ENCODE measurements at regions not wholly inside any gene's neighbourhood (a gene's known extent, or its start where the extent isn't known, plus 50 kb on each side); places are given as distances from the start of the nearest gene placed in this dataset.

GRCh38 chr7:155371331-155371883, 73.7 kb downstream of the INSIG1 start:
- H3K27ac ChIP-seq: no peak overlapping the region
- no peaks in the 10 kb centered on the region for H3K36me3 ChIP-seq
- peaks cover 77% of the 10 kb centered on the region for H3K27me3 ChIP-seq
- no peak overlapping the region for H3K4me3 ChIP-seq
- no peaks in the 10 kb centered on the region for H3K9me3 ChIP-seq
- no peak for TF ChIP-seq POLR2A (IDR thresholded peaks at IDR 0.05)
- no peak for TF ChIP-seq EP300 (IDR thresholded peaks at IDR 0.05)
- TF ChIP-seq POLR2AphosphoS5 (IDR thresholded peaks at IDR 0.05): no peak
- TF ChIP-seq CTCF (IDR thresholded peaks at IDR 0.05): no peak
- peak in 1 of 2 donors; percentile 60 for DNase-seq (ENCODE audit: low spot score in 2 of 2)
- WGBS: 25% methylated on average over 16 of the region's 21 CpGs
- peaks cover 41% of the 10 kb centered on the region for H3K4me1 ChIP-seq

GRCh38 chr7:155371884-155372781, 74.5 kb downstream of the INSIG1 start:
- H3K27ac ChIP-seq: no peak overlapping the region
- peaks cover 41% of the 10 kb centered on the region for H3K4me1 ChIP-seq
- DNase-seq (ENCODE audit: low spot score in 2 of 2): peak in 1 of 2 donors; percentile 75
- no peaks in the 10 kb centered on the region for H3K36me3 ChIP-seq
- H3K4me3 ChIP-seq: peak overlapping the region; percentile 43
- TF ChIP-seq CTCF (IDR thresholded peaks at IDR 0.05) (peak in 1 of 2 donors; percentile 24), POLR2AphosphoS5 (IDR thresholded peaks at IDR 0.05) (no peak)
- WGBS: 9% methylated on average over 32 of the region's 82 CpGs
- peaks cover 84% of the 10 kb centered on the region for H3K27me3 ChIP-seq
- no peaks in the 10 kb centered on the region for H3K9me3 ChIP-seq

- peak overlapping the region; percentile 43 for H3K4me3 ChIP-seq
Measured at GRCh38 chr7:155372782-155373358, 75.2 kb downstream of the INSIG1 start.

GRCh38 chr7:155373359-155374273, 75.9 kb downstream of the INSIG1 start:
- no peak overlapping the region for H3K27ac ChIP-seq
- H3K9me3 ChIP-seq: no peaks in the 10 kb centered on the region
- no peaks in the 10 kb centered on the region for H3K36me3 ChIP-seq
- 5% methylated on average over 62 of the region's 62 CpGs for WGBS
- no peak for DNase-seq (ENCODE audit: low spot score in 2 of 2)
- TF ChIP-seq POLR2A (IDR thresholded peaks at IDR 0.05) (no peak), CTCF (IDR thresholded peaks at IDR 0.05) (no peak), EP300 (IDR thresholded peaks at IDR 0.05) (no peak), POLR2AphosphoS5 (IDR thresholded peaks at IDR 0.05) (no peak)
- H3K4me1 ChIP-seq: peaks cover 53% of the 10 kb centered on the region
- H3K4me3 ChIP-seq: peak overlapping the region; percentile 43
- H3K27me3 ChIP-seq: peaks cover 97% of the 10 kb centered on the region

More at GRCh38 chr7:155372782-155373358, 75.2 kb downstream of the INSIG1 start:
- no peak for TF ChIP-seq POLR2AphosphoS5 (IDR thresholded peaks at IDR 0.05)
- TF ChIP-seq POLR2A (IDR thresholded peaks at IDR 0.05): no peak
- TF ChIP-seq CTCF (IDR thresholded peaks at IDR 0.05): no peak
- TF ChIP-seq EP300 (IDR thresholded peaks at IDR 0.05): no peak
- Histone ChIP-seq H3K9me3 (no peaks in the 10 kb centered on the region), H3K4me1 (peaks cover 46% of the 10 kb centered on the region), H3K27me3 (peaks cover 92% of the 10 kb centered on the region), H3K36me3 (no peaks in the 10 kb centered on the region), H3K27ac (no peak overlapping the region)
- WGBS: 7% methylated on average over 26 of the region's 28 CpGs
- no peak for DNase-seq (ENCODE audit: low spot score in 2 of 2)

All from suprapubic skin (tissue), 4 donors.